ENCODE measurements at regions not wholly inside any gene's neighbourhood (a gene's known extent, or its start where the extent isn't known, plus 50 kb on each side); places are given as distances from the start of the nearest gene placed in this dataset.

- Histone ChIP-seq H3K9me3 (ENCODE audit: control insufficient read depth in 2 of 2, insufficient read depth in 1 of 2, low read depth in 1 of 2, low read length in 1 of 2) (no peaks in the 10 kb centered on the region), H3K36me3 (ENCODE audit: control insufficient read depth in 2 of 2, insufficient read depth in 2 of 2, low read length in 1 of 2) (no peaks in the 10 kb centered on the region), H3K4me3 (ENCODE audit: low read depth in 1 of 2, low read length in 2 of 2) (no peak overlapping the region), H3K27me3 (ENCODE audit: control insufficient read depth in 1 of 2, insufficient read depth in 2 of 2, low read length in 2 of 2) (no peaks in the 10 kb centered on the region), H3K27ac (ENCODE audit: low read depth in 2 of 2, low read length in 1 of 2) (no peak overlapping the region), H3K4me1 (ENCODE audit: control insufficient read depth in 2 of 2, insufficient read depth in 2 of 2, low read length in 1 of 2) (no peaks in the 10 kb centered on the region)
- 23 to 26% methylated on average over 3 of the region's 3 CpGs for WGBS, 2 donors
Measured at GRCh38 chr3:117762621-117763037, 1053.0 kb downstream of the TUSC7 start.

GRCh38 chr3:117763561-117763960, 1054.0 kb downstream of the TUSC7 start:
- Histone ChIP-seq H3K4me1 (ENCODE audit: control insufficient read depth in 2 of 2, insufficient read depth in 2 of 2, low read length in 1 of 2) (no peaks in the 10 kb centered on the region), H3K27me3 (ENCODE audit: control insufficient read depth in 1 of 2, insufficient read depth in 2 of 2, low read length in 2 of 2) (no peaks in the 10 kb centered on the region), H3K36me3 (ENCODE audit: control insufficient read depth in 2 of 2, insufficient read depth in 2 of 2, low read length in 1 of 2) (no peaks in the 10 kb centered on the region), H3K27ac (ENCODE audit: low read depth in 2 of 2, low read length in 1 of 2) (no peak overlapping the region), H3K4me3 (ENCODE audit: low read depth in 1 of 2, low read length in 2 of 2) (no peak overlapping the region), H3K9me3 (ENCODE audit: control insufficient read depth in 2 of 2, insufficient read depth in 1 of 2, low read depth in 1 of 2, low read length in 1 of 2) (no peaks in the 10 kb centered on the region)
- 41% methylated on average over 4 of the region's 4 CpGs for whole genome bisulfite sequencing, 2 donors

GRCh38 chr3:117768581-117768980, 1059.0 kb downstream of the TUSC7 start:
- Histone ChIP-seq H3K9me3 (ENCODE audit: control insufficient read depth in 2 of 2, insufficient read depth in 1 of 2, low read depth in 1 of 2, low read length in 1 of 2) (no peaks in the 10 kb centered on the region), H3K27ac (ENCODE audit: low read depth in 2 of 2, low read length in 1 of 2) (no peak overlapping the region), H3K4me1 (ENCODE audit: control insufficient read depth in 2 of 2, insufficient read depth in 2 of 2, low read length in 1 of 2) (no peaks in the 10 kb centered on the region), H3K27me3 (ENCODE audit: control insufficient read depth in 1 of 2, insufficient read depth in 2 of 2, low read length in 2 of 2) (no peaks in the 10 kb centered on the region), H3K4me3 (ENCODE audit: low read depth in 1 of 2, low read length in 2 of 2) (no peak overlapping the region), H3K36me3 (ENCODE audit: control insufficient read depth in 2 of 2, insufficient read depth in 2 of 2, low read length in 1 of 2) (no peaks in the 10 kb centered on the region)
- WGBS, 2 donors, result 63 to 64% methylated on average over 4 of the region's 4 CpGs

GRCh38 chr3:117774130-117774529, 1064.6 kb downstream of the TUSC7 start:
- Histone ChIP-seq H3K9me3 (ENCODE audit: control insufficient read depth in 2 of 2, insufficient read depth in 1 of 2, low read depth in 1 of 2, low read length in 1 of 2) (no peaks in the 10 kb centered on the region), H3K36me3 (ENCODE audit: control insufficient read depth in 2 of 2, insufficient read depth in 2 of 2, low read length in 1 of 2) (no peaks in the 10 kb centered on the region), H3K27me3 (ENCODE audit: control insufficient read depth in 1 of 2, insufficient read depth in 2 of 2, low read length in 2 of 2) (no peaks in the 10 kb centered on the region), H3K4me1 (ENCODE audit: control insufficient read depth in 2 of 2, insufficient read depth in 2 of 2, low read length in 1 of 2) (no peaks in the 10 kb centered on the region), H3K4me3 (ENCODE audit: low read depth in 1 of 2, low read length in 2 of 2) (no peak overlapping the region), H3K27ac (ENCODE audit: low read depth in 2 of 2, low read length in 1 of 2) (no peak overlapping the region)

GRCh38 chr3:117786349-117786748, 1076.8 kb downstream of the TUSC7 start:
- H3K27ac ChIP-seq (ENCODE audit: low read depth in 2 of 2, low read length in 1 of 2), result no peak overlapping the region
- no peaks in the 10 kb centered on the region for H3K4me1 ChIP-seq (ENCODE audit: control insufficient read depth in 2 of 2, insufficient read depth in 2 of 2, low read length in 1 of 2)
- no peaks in the 10 kb centered on the region for H3K27me3 ChIP-seq (ENCODE audit: control insufficient read depth in 1 of 2, insufficient read depth in 2 of 2, low read length in 2 of 2)
- H3K4me3 ChIP-seq (ENCODE audit: low read depth in 1 of 2, low read length in 2 of 2), result no peak overlapping the region
- WGBS, 2 donors, result 67 to 81% methylated on average over 2 of the region's 2 CpGs
- no peaks in the 10 kb centered on the region for H3K9me3 ChIP-seq (ENCODE audit: control insufficient read depth in 2 of 2, insufficient read depth in 1 of 2, low read depth in 1 of 2, low read length in 1 of 2)
- no peaks in the 10 kb centered on the region for H3K36me3 ChIP-seq (ENCODE audit: control insufficient read depth in 2 of 2, insufficient read depth in 2 of 2, low read length in 1 of 2)

GRCh38 chr3:117788061-117788460, 1078.5 kb downstream of the TUSC7 start:
- Histone ChIP-seq H3K36me3 (ENCODE audit: control insufficient read depth in 2 of 2, insufficient read depth in 2 of 2, low read length in 1 of 2) (no peaks in the 10 kb centered on the region), H3K9me3 (ENCODE audit: control insufficient read depth in 2 of 2, insufficient read depth in 1 of 2, low read depth in 1 of 2, low read length in 1 of 2) (no peaks in the 10 kb centered on the region), H3K4me3 (ENCODE audit: low read depth in 1 of 2, low read length in 2 of 2) (no peak overlapping the region), H3K27ac (ENCODE audit: low read depth in 2 of 2, low read length in 1 of 2) (no peak overlapping the region), H3K27me3 (ENCODE audit: control insufficient read depth in 1 of 2, insufficient read depth in 2 of 2, low read length in 2 of 2) (no peaks in the 10 kb centered on the region), H3K4me1 (ENCODE audit: control insufficient read depth in 2 of 2, insufficient read depth in 2 of 2, low read length in 1 of 2) (no peaks in the 10 kb centered on the region)

- Histone ChIP-seq H3K9me3 (ENCODE audit: control insufficient read depth in 2 of 2, insufficient read depth in 1 of 2, low read depth in 1 of 2, low read length in 1 of 2) (no peaks in the 10 kb centered on the region), H3K36me3 (ENCODE audit: control insufficient read depth in 2 of 2, insufficient read depth in 2 of 2, low read length in 1 of 2) (no peaks in the 10 kb centered on the region), H3K4me1 (ENCODE audit: control insufficient read depth in 2 of 2, insufficient read depth in 2 of 2, low read length in 1 of 2) (no peaks in the 10 kb centered on the region), H3K4me3 (ENCODE audit: low read depth in 1 of 2, low read length in 2 of 2) (no peak overlapping the region), H3K27me3 (ENCODE audit: control insufficient read depth in 1 of 2, insufficient read depth in 2 of 2, low read length in 2 of 2) (no peaks in the 10 kb centered on the region), H3K27ac (ENCODE audit: low read depth in 2 of 2, low read length in 1 of 2) (no peak overlapping the region)
- WGBS, 2 donors, result 89 to 90% methylated on average over 3 of the region's 3 CpGs
Measured at GRCh38 chr3:117788506-117788905, 1078.9 kb downstream of the TUSC7 start.

- no peaks in the 10 kb centered on the region for H3K27me3 ChIP-seq (ENCODE audit: control insufficient read depth in 1 of 2, insufficient read depth in 2 of 2, low read length in 2 of 2)
- H3K4me1 ChIP-seq (ENCODE audit: control insufficient read depth in 2 of 2, insufficient read depth in 2 of 2, low read length in 1 of 2), result no peaks in the 10 kb centered on the region
- H3K36me3 ChIP-seq (ENCODE audit: control insufficient read depth in 2 of 2, insufficient read depth in 2 of 2, low read length in 1 of 2), result no peaks in the 10 kb centered on the region
- no peak overlapping the region for H3K27ac ChIP-seq (ENCODE audit: low read depth in 2 of 2, low read length in 1 of 2)
- H3K4me3 ChIP-seq (ENCODE audit: low read depth in 1 of 2, low read length in 2 of 2), result no peak overlapping the region
- 48 to 62% methylated on average over 2 of the region's 2 CpGs for WGBS, 2 donors
- H3K9me3 ChIP-seq (ENCODE audit: control insufficient read depth in 2 of 2, insufficient read depth in 1 of 2, low read depth in 1 of 2, low read length in 1 of 2), result no peaks in the 10 kb centered on the region
Measured at GRCh38 chr3:117790235-117790987, 1080.8 kb downstream of the TUSC7 start.

- H3K4me1 ChIP-seq (ENCODE audit: control insufficient read depth in 2 of 2, insufficient read depth in 2 of 2, low read length in 1 of 2), result no peaks in the 10 kb centered on the region
- no peak overlapping the region for H3K27ac ChIP-seq (ENCODE audit: low read depth in 2 of 2, low read length in 1 of 2)
- 37 to 38% methylated on average over 8 of the region's 8 CpGs for WGBS, 2 donors
- no peaks in the 10 kb centered on the region for H3K36me3 ChIP-seq (ENCODE audit: control insufficient read depth in 2 of 2, insufficient read depth in 2 of 2, low read length in 1 of 2)
- H3K27me3 ChIP-seq (ENCODE audit: control insufficient read depth in 1 of 2, insufficient read depth in 2 of 2, low read length in 2 of 2), result no peaks in the 10 kb centered on the region
- no peaks in the 10 kb centered on the region for H3K9me3 ChIP-seq (ENCODE audit: control insufficient read depth in 2 of 2, insufficient read depth in 1 of 2, low read depth in 1 of 2, low read length in 1 of 2)
- H3K4me3 ChIP-seq (ENCODE audit: low read depth in 1 of 2, low read length in 2 of 2), result no peak overlapping the region
Measured at GRCh38 chr3:117793622-117794265, 1084.2 kb downstream of the TUSC7 start.

GRCh38 chr3:117798221-117798620, 1088.6 kb downstream of the TUSC7 start:
- Histone ChIP-seq H3K4me3 (ENCODE audit: low read depth in 1 of 2, low read length in 2 of 2) (no peak overlapping the region), H3K9me3 (ENCODE audit: control insufficient read depth in 2 of 2, insufficient read depth in 1 of 2, low read depth in 1 of 2, low read length in 1 of 2) (no peaks in the 10 kb centered on the region), H3K27ac (ENCODE audit: low read depth in 2 of 2, low read length in 1 of 2) (no peak overlapping the region), H3K27me3 (ENCODE audit: control insufficient read depth in 1 of 2, insufficient read depth in 2 of 2, low read length in 2 of 2) (no peaks in the 10 kb centered on the region), H3K36me3 (ENCODE audit: control insufficient read depth in 2 of 2, insufficient read depth in 2 of 2, low read length in 1 of 2) (no peaks in the 10 kb centered on the region), H3K4me1 (ENCODE audit: control insufficient read depth in 2 of 2, insufficient read depth in 2 of 2, low read length in 1 of 2) (no peaks in the 10 kb centered on the region)
- 64 to 65% methylated on average over 3 of the region's 3 CpGs for WGBS, 2 donors

Data from esophagus (tissue), 2 donors.